ENCODE measurements at regions not wholly inside any gene's neighbourhood (a gene's known extent, or its start where the extent isn't known, plus 50 kb on each side); places are given as distances from the start of the nearest gene placed in this dataset.

DNA sequence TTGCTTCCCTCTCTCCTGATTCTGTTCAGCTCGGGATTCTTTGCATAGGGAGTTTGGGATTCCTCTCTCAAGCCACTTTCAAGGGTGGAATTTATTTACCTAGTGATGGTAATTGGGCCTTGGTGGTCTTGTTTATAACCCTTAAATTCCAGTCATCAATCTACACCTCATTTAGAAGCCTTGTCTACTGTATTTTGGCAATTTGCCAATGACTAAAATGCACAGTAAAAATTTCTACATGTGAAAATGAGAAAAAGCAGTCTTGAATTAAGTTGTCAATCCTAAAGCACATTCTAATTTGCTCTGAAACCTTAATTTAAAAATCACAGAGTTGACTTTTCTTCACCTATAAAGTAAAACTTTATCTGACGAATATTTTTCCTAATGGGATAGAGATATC is 749.2 kb upstream of the CRIM1 start:
- Histone ChIP-seq H3K27ac (ENCODE audit: low read depth in 1 of 2, low read length in 2 of 2) (no peak overlapping the region), H3K27me3 (ENCODE audit: control insufficient read depth in 1 of 2, insufficient read depth in 2 of 2, low read length in 2 of 2) (no peaks in the 10 kb centered on the region), H3K9me3 (ENCODE audit: control insufficient read depth in 1 of 2, insufficient read depth in 1 of 2, low read length in 2 of 2) (no peaks in the 10 kb centered on the region), H3K4me3 (ENCODE audit: low read length) (no peak overlapping the region), H3K4me1 (ENCODE audit: insufficient read depth, low read length) (no peaks in the 10 kb centered on the region), H3K36me3 (ENCODE audit: insufficient read depth, low read length) (no peaks in the 10 kb centered on the region)
- no peak for DNase-seq
- intact Hi-C loops (cut with DNase I, micrococcal nuclease) = no loop called here
- ChIA-PET POLR2A (no interaction called here), CTCF (no interaction called here)
- Mint-ChIP-seq H3K4me1 (ENCODE audit: low read depth) (no peaks in the 10 kb centered on the region), H3K4me3 (no peak overlapping the region), H3K27me3 (no peaks in the 10 kb centered on the region), H3K27ac (no peak overlapping the region), H3K36me3 (ENCODE audit: low read depth) (no peaks in the 10 kb centered on the region), H3K9me3 (no peaks in the 10 kb centered on the region)
- ATAC-seq (ENCODE audit: poor library complexity) = no peak
- TF ChIP-seq, protein P1, sequence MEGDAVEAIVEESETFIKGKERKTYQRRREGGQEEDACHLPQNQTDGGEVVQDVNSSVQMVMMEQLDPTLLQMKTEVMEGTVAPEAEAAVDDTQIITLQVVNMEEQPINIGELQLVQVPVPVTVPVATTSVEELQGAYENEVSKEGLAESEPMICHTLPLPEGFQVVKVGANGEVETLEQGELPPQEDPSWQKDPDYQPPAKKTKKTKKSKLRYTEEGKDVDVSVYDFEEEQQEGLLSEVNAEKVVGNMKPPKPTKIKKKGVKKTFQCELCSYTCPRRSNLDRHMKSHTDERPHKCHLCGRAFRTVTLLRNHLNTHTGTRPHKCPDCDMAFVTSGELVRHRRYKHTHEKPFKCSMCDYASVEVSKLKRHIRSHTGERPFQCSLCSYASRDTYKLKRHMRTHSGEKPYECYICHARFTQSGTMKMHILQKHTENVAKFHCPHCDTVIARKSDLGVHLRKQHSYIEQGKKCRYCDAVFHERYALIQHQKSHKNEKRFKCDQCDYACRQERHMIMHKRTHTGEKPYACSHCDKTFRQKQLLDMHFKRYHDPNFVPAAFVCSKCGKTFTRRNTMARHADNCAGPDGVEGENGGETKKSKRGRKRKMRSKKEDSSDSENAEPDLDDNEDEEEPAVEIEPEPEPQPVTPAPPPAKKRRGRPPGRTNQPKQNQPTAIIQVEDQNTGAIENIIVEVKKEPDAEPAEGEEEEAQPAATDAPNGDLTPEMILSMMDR (IDR thresholded peaks at IDR 0.05) = no peak

DNA sequence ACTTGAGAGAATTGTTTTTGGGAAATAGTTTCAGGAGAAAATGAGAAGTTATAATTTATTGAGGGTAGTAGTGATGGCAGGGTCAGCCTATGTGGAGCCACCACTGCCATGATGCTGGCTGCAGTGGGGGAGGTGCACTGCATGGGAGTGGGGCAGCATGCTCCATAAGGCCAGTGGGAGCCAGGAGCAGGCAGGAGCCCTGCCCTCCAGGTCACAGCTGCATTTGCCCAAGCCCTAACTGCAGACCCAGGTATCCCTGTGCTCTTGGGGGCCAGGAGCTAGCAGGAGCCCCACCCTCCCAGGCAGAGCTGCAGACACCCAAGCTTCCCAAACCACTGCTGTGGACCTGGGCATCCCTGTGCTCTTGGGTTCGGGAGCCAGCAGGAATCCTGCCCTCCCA is 757.3 kb upstream of the CRIM1 start:
- Mint-ChIP-seq H3K27me3 (no peaks in the 10 kb centered on the region), H3K4me1 (ENCODE audit: low read depth) (no peaks in the 10 kb centered on the region), H3K4me3 (no peak overlapping the region), H3K9me3 (peaks cover 10% of the 10 kb centered on the region), H3K27ac (no peak overlapping the region), H3K36me3 (ENCODE audit: low read depth) (no peaks in the 10 kb centered on the region)
- H3K4me3 ChIP-seq (ENCODE audit: low read length) = no peak overlapping the region
- H3K4me1 ChIP-seq (ENCODE audit: insufficient read depth, low read length) = no peaks in the 10 kb centered on the region
- H3K27me3 ChIP-seq (ENCODE audit: control insufficient read depth in 1 of 2, insufficient read depth in 2 of 2, low read length in 2 of 2) = no peaks in the 10 kb centered on the region
- no peak overlapping the region for H3K27ac ChIP-seq (ENCODE audit: low read depth in 1 of 2, low read length in 2 of 2)
- H3K36me3 ChIP-seq (ENCODE audit: insufficient read depth, low read length) = no peaks in the 10 kb centered on the region
- ChIA-PET CTCF (no interaction called here), POLR2A (no interaction called here)
- intact Hi-C loops (cut with DNase I, micrococcal nuclease) = no loop called here
- H3K9me3 ChIP-seq (ENCODE audit: control insufficient read depth in 1 of 2, insufficient read depth in 1 of 2, low read length in 2 of 2) = peaks cover 0 to 16% of the 10 kb centered on the region in 2 experiments
- DNase-seq (no peak), ATAC-seq (ENCODE audit: poor library complexity) (no peak)
- TF ChIP-seq, protein P1 (IDR thresholded peaks at IDR 0.05) = no peak

DNA sequence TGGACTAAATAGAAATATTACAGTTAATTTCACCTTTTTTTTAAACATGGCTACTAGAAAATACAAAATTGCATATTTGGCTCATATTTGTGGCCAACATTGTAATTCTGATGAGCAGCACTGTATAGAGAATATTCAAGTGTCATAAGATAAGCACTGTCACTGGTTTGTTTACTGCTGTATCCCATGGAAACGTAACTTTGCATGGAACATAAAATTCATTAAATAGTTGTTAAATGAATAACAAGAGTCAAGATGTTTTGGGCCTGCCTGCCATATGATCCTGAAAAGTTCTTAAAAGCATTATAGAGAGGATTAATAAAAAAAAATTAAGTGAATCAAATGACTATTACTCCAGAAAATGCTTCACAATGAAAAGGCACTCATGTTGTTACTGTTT is 763.7 kb upstream of the CRIM1 start:
- Histone ChIP-seq H3K27ac (ENCODE audit: low read depth in 1 of 2, low read length in 2 of 2) (no peak overlapping the region), H3K9me3 (ENCODE audit: control insufficient read depth in 1 of 2, insufficient read depth in 1 of 2, low read length in 2 of 2) (no peaks in the 10 kb centered on the region), H3K27me3 (ENCODE audit: control insufficient read depth in 1 of 2, insufficient read depth in 2 of 2, low read length in 2 of 2) (no peaks in the 10 kb centered on the region), H3K36me3 (ENCODE audit: insufficient read depth, low read length) (no peaks in the 10 kb centered on the region), H3K4me1 (ENCODE audit: insufficient read depth, low read length) (no peaks in the 10 kb centered on the region), H3K4me3 (ENCODE audit: low read length) (no peak overlapping the region)
- H3K4me1 Mint-ChIP-seq (ENCODE audit: low read depth) = no peaks in the 10 kb centered on the region
- H3K27ac Mint-ChIP-seq = no peak overlapping the region
- no peak overlapping the region for H3K4me3 Mint-ChIP-seq
- DNase-seq = no peak
- no peak for ATAC-seq (ENCODE audit: poor library complexity)
- no peaks in the 10 kb centered on the region for H3K27me3 Mint-ChIP-seq
- intact Hi-C loops (cut with DNase I, micrococcal nuclease) = no loop called here
- ChIA-PET CTCF (no interaction called here), POLR2A (no interaction called here)
- peaks cover 7% of the 10 kb centered on the region for H3K9me3 Mint-ChIP-seq
- TF ChIP-seq, protein P1 (IDR thresholded peaks at IDR 0.05) = no peak
- no peaks in the 10 kb centered on the region for H3K36me3 Mint-ChIP-seq (ENCODE audit: low read depth)

Data from CD4-positive, alpha-beta T cell (primary cell).